PC-3 (cell line): ENCODE measurements at regions not wholly inside any gene's neighbourhood (a gene's known extent, or its start where the extent isn't known, plus 50 kb on each side); places are given as distances from the start of the nearest gene placed in this dataset.

Experiments used
- ATAC-seq: fragments of 200-7000 bp; cut with Tn5 transposase; 2 replicates; pipeline ENCODE4 v1.9.1; 2020; ENCODE audit warnings: mild to moderate bottlenecking, moderate library complexity
- BruUV-seq: library from RNA; stranded (reverse); fragments of 400-500 nt; replicated peaks from 2 replicates; lab custom pipeline; 2021; lab: Mats Ljungman, UMichigan
- CTCF ChIA-PET: fragments of 300-600 bp; sonication (Branson Sonifier 250); formaldehyde crosslinking; loops from one replicate; lab custom pipeline; 2022; ENCODE audit warnings: antibody characterized with exemption; lab: Charles Lee
- POLR2A ChIA-PET: fragments of 300-600 bp; sonication (Branson Sonifier 250); formaldehyde crosslinking; loops from one replicate; lab custom pipeline; 2022; ENCODE audit warnings: antibody characterized with exemption; ENCODE audit not compliant: unreplicated experiment; lab: Charles Lee
- DNase-seq: peaks from one replicate; pipeline ENCODE4 v3.0.0-alpha.2; 2015
- H2AFZ ChIP-seq: fragments of 300-600 bp; sonication (generic); 2 replicates; pipeline ENCODE4 v1.6.0; 2016; ENCODE audit warnings: antibody characterized with exemption, low read length
- H3F3A ChIP-seq: fragments of 300-600 bp; sonication (generic); one replicate; pipeline ENCODE4 v1.6.0; 2017; ENCODE audit warnings: antibody characterized with exemption, low read length, control low read depth, mild to moderate bottlenecking; ENCODE audit not compliant: unreplicated experiment
- H3K27ac ChIP-seq: fragments of 300-600 bp; sonication (generic); 2 replicates; pipeline ENCODE4 v1.5.1; 2016; ENCODE audit warnings: mild to moderate bottlenecking, low read length
- H3K27me3 ChIP-seq: fragments of 300-600 bp; sonication (generic); 2 replicates; pipeline ENCODE4 v1.6.1; 2016; ENCODE audit warnings: low read length, mixed read lengths
- H3K36me3 ChIP-seq: fragments of 300-600 bp; sonication (generic); 2 replicates; pipeline ENCODE4 v1.6.1; 2016; ENCODE audit warnings: low read depth, mixed run types, low read length, mixed read lengths
- H3K4me1 ChIP-seq: fragments of 300-600 bp; sonication (generic); 2 replicates; pipeline ENCODE4 v1.5.1; 2016; ENCODE audit warnings: low read length; ENCODE audit not compliant: insufficient read depth
- H3K4me2 ChIP-seq: fragments of 300-600 bp; sonication (generic); 2 replicates; pipeline ENCODE4 v1.6.0; 2016; ENCODE audit warnings: low read length
- H3K4me3 ChIP-seq: fragments of 300-600 bp; sonication (generic); 2 replicates; pipeline ENCODE4 v1.5.1; 2016; ENCODE audit warnings: mild to moderate bottlenecking, low read length, mixed read lengths
- H3K79me2 ChIP-seq: fragments of 300-600 bp; sonication (generic); 2 replicates; pipeline ENCODE4 v1.6.1; 2017; ENCODE audit warnings: low read length, mixed read lengths
- H3K9ac ChIP-seq: fragments of 300-600 bp; sonication (generic); 2 replicates; pipeline ENCODE4 v1.6.0; 2016; ENCODE audit warnings: mild to moderate bottlenecking, low read length
- H3K9me2 ChIP-seq: fragments of 300-600 bp; sonication (generic); replicated peaks from 2 replicates; pipeline ENCODE4 v1.6.1; 2016; ENCODE audit warnings: mixed run types, low read length, mixed read lengths
- H3K9me3 ChIP-seq: fragments of 300-600 bp; sonication (generic); 2 replicates; pipeline ENCODE4 v1.6.1; 2016; ENCODE audit warnings: low read length, mixed read lengths
- H4K20me1 ChIP-seq: fragments of 300-600 bp; sonication (generic); 2 replicates; pipeline ENCODE4 v1.6.1; 2016; ENCODE audit warnings: low read length, mixed read lengths
- EZH2 ChIP-seq: fragments of 300-600 bp; sonication (generic); IDR thresholded peaks from one replicate; pipeline ENCODE4 v1.6.1; 2017; ENCODE audit warnings: antibody characterized with exemption, mild to moderate bottlenecking, low read length; ENCODE audit not compliant: unreplicated experiment
- EZH2phosphoT487 ChIP-seq: fragments of 300-600 bp; sonication (generic); IDR thresholded peaks from 2 replicates; pipeline ENCODE4 v1.6.1; 2018; ENCODE audit warnings: mild to moderate bottlenecking, antibody characterized with exemption, low read length, borderline replicate concordance
- intact Hi-C: fragments of 100-400 bp; cut with micrococcal nuclease; formaldehyde crosslinking; loops from 2 replicates; pipeline ENCODE4 v1.9.0; 2023
- TF ChIP-seq, protein P1 (sequence below): fragments of 300-600 bp; sonication (generic); conservative IDR thresholded peaks from 2 replicates; pipeline ENCODE4 v1.5.1; 2017; ENCODE audit warnings: antibody characterized with exemption, low read depth, mild to moderate bottlenecking, low read length

GRCh38 chr7:41540601-41541000 lies 162.3 kb downstream of the INHBA start:
- Histone ChIP-seq H3K9me2 (no peaks in the 10 kb centered on the region), H4K20me1 (no peaks in the 10 kb centered on the region), H3K36me3 (no peaks in the 10 kb centered on the region), H3K27ac (no peak overlapping the region), H3K9ac (no peak overlapping the region), H3K9me3 (no peaks in the 10 kb centered on the region), H3K4me3 (no peak overlapping the region), H3K4me1 (no peaks in the 10 kb centered on the region), H3K27me3 (no peaks in the 10 kb centered on the region), H3K4me2 (no peak overlapping the region), H2AFZ (no peak overlapping the region), H3K79me2 (no peaks in the 10 kb centered on the region), H3F3A (no peaks in the 10 kb centered on the region)
- intact Hi-C loops = no loop called here
- DNase-seq = no peak
- ChIA-PET CTCF (no interaction called here), POLR2A (no interaction called here)
- ATAC-seq = no peak
- no TSS peak for BruUV-seq
- TF ChIP-seq, protein P1, sequence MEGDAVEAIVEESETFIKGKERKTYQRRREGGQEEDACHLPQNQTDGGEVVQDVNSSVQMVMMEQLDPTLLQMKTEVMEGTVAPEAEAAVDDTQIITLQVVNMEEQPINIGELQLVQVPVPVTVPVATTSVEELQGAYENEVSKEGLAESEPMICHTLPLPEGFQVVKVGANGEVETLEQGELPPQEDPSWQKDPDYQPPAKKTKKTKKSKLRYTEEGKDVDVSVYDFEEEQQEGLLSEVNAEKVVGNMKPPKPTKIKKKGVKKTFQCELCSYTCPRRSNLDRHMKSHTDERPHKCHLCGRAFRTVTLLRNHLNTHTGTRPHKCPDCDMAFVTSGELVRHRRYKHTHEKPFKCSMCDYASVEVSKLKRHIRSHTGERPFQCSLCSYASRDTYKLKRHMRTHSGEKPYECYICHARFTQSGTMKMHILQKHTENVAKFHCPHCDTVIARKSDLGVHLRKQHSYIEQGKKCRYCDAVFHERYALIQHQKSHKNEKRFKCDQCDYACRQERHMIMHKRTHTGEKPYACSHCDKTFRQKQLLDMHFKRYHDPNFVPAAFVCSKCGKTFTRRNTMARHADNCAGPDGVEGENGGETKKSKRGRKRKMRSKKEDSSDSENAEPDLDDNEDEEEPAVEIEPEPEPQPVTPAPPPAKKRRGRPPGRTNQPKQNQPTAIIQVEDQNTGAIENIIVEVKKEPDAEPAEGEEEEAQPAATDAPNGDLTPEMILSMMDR = no peak

GRCh38 chr7:41538810-41539724 lies 163.8 kb downstream of the INHBA start:
- no peak overlapping the region for H3K27ac ChIP-seq
- no peak overlapping the region for H2AFZ ChIP-seq
- no peak overlapping the region for H3K4me2 ChIP-seq
- H3K9me3 ChIP-seq = no peaks in the 10 kb centered on the region
- H3K4me1 ChIP-seq = no peaks in the 10 kb centered on the region
- no peaks in the 10 kb centered on the region for H3F3A ChIP-seq
- ChIA-PET POLR2A (no interaction called here), CTCF (no interaction called here)
- no peaks in the 10 kb centered on the region for H4K20me1 ChIP-seq
- no peaks in the 10 kb centered on the region for H3K79me2 ChIP-seq
- TF ChIP-seq, protein P1 = no peak
- no peak for TF ChIP-seq EZH2
- no peak for TF ChIP-seq EZH2phosphoT487
- H3K4me3 ChIP-seq = no peak overlapping the region
- H3K27me3 ChIP-seq = no peaks in the 10 kb centered on the region
- no peak overlapping the region for H3K9ac ChIP-seq
- no peak for DNase-seq
- H3K36me3 ChIP-seq = no peaks in the 10 kb centered on the region
- BruUV-seq = no TSS peak
- intact Hi-C loops = no loop called here
- ATAC-seq = no peak
- H3K9me2 ChIP-seq = no peaks in the 10 kb centered on the region

DNA sequence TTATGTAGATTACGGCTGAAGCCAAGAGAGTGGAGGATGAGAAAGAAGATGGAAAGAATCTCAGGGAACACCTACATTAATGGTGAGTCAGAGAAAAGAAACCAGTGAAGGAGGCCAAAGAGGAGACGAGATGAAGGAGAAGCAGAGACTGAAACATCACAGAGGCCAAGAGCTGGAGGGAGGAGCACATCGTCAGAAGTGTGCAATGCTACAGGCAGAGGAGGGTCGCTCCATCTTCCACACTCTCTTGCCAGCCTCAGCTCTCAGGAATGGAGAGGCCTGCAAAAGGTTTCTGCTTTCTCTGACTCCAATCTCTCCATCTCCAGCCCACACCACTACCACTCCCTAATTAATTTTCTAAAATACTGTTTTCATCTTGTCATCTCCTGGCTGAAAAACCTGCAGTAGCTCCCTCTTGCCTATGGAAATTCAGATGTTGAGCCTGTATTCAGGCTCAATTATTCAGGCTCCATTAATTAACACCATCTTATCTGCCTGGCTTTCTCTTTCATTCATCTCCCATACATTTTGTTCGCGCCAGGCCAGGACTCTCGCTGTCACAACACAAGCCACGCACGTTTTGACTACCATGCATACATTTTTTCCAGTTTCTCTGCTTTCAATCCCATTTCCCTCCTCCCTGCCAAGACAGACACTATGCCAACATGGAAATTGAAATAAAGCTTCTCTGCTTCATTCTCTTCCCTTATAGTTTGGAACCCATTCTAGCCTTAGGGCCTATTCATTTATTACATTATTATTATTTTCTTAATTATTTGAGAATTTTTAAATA lies 165.8 kb downstream of the INHBA start:
- ATAC-seq = no peak
- no peak overlapping the region for H3K4me3 ChIP-seq
- H3K36me3 ChIP-seq = no peaks in the 10 kb centered on the region
- intact Hi-C loops = no loop called here
- H3K9me3 ChIP-seq = no peaks in the 10 kb centered on the region
- no peak overlapping the region for H2AFZ ChIP-seq
- no peaks in the 10 kb centered on the region for H3K9me2 ChIP-seq
- CTCF ChIA-PET = no interaction called here
- POLR2A ChIA-PET = no interaction called here
- no peaks in the 10 kb centered on the region for H3K79me2 ChIP-seq
- H3K27me3 ChIP-seq = no peaks in the 10 kb centered on the region
- TF ChIP-seq, protein P1 = no peak
- TF ChIP-seq EZH2phosphoT487 (no peak), EZH2 (no peak)
- DNase-seq = no peak
- H3K4me2 ChIP-seq = no peak overlapping the region
- no peaks in the 10 kb centered on the region for H4K20me1 ChIP-seq
- no peak overlapping the region for H3K9ac ChIP-seq
- BruUV-seq = no TSS peak
- no peaks in the 10 kb centered on the region for H3K4me1 ChIP-seq
- no peak overlapping the region for H3K27ac ChIP-seq
- no peaks in the 10 kb centered on the region for H3F3A ChIP-seq
